Gastrocnemius medialis (tissue), 4 donors: ENCODE measurements at regions not wholly inside any gene's neighbourhood (a gene's known extent, or its start where the extent isn't known, plus 50 kb on each side); places are given as distances from the start of the nearest gene placed in this dataset.

Experiments
- POLR2A ChIP-seq, 2 donors: fragments of 450-650 bp; IDR thresholded peaks; one replicate each; pipeline ENCODE4 v1.6.1; 2017; ENCODE audit warnings: antibody characterized with exemption in 2 of 2, mild to moderate bottlenecking in 2 of 2, moderate library complexity in 2 of 2
- TF ChIP-seq, protein P1 (sequence below), 5 experiments: fragments of 450-650 bp in 3 of 5; fragments of 200-600 bp in 2 of 5; sonication (generic) in 2 of 5; IDR thresholded peaks in 4 of 5; conservative IDR thresholded peaks in 1 of 5; 1 replicate in 4 of 5; 2 replicates in 1 of 5; pipeline ENCODE4 v1.5.1; 2016 to 2019; ENCODE audit warnings: antibody characterized with exemption in 5 of 5, mild to moderate bottlenecking in 3 of 5, moderate library complexity in 3 of 5

DNA sequence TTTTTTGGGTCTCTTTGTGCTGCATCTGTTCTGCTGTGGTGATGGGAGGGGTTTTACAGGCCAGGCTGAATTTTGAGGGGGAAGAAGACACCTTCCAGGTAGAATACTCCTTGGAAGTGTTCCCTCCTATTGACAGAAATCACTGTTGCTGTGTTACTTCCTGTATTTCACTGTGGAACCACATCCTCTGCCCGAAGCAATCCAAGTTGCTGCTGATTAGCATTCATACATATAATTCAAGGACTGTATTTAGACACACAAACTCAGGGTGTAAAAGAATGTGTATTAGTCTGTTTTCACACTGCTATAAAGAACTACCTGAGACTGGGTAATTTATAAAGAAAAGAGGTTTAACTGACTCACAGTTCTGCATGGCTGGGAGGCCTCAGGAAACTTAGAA, 50.6 kb upstream of the TMEM244 start:
- TF ChIP-seq, protein P1, sequence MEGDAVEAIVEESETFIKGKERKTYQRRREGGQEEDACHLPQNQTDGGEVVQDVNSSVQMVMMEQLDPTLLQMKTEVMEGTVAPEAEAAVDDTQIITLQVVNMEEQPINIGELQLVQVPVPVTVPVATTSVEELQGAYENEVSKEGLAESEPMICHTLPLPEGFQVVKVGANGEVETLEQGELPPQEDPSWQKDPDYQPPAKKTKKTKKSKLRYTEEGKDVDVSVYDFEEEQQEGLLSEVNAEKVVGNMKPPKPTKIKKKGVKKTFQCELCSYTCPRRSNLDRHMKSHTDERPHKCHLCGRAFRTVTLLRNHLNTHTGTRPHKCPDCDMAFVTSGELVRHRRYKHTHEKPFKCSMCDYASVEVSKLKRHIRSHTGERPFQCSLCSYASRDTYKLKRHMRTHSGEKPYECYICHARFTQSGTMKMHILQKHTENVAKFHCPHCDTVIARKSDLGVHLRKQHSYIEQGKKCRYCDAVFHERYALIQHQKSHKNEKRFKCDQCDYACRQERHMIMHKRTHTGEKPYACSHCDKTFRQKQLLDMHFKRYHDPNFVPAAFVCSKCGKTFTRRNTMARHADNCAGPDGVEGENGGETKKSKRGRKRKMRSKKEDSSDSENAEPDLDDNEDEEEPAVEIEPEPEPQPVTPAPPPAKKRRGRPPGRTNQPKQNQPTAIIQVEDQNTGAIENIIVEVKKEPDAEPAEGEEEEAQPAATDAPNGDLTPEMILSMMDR (IDR thresholded peaks at IDR 0.05 in 4 of 5, conservative IDR thresholded peaks at IDR 0.05 in 1 of 5), result no peak
- TF ChIP-seq POLR2A (IDR thresholded peaks at IDR 0.05), result no peak
